Retina (tissue), 1 donor: ENCODE measurements at regions not wholly inside any gene's neighbourhood (a gene's known extent, or its start where the extent isn't known, plus 50 kb on each side); places are given as distances from the start of the nearest gene placed in this dataset.
"Not testable (repeated sequence)": the region's sequence is repeated elsewhere in the genome, so short reads cannot be mapped to it uniquely, and the experiment has no call there.

ENCODE experiments used
- DNase-seq: peaks from one replicate; pipeline ENCODE4 v3.0.0-alpha.2; 2016

GRCh38 chr7:80346704-80347103 is 165.2 kb downstream of the GNAT3 start:
- no peak for DNase-seq

DNA sequence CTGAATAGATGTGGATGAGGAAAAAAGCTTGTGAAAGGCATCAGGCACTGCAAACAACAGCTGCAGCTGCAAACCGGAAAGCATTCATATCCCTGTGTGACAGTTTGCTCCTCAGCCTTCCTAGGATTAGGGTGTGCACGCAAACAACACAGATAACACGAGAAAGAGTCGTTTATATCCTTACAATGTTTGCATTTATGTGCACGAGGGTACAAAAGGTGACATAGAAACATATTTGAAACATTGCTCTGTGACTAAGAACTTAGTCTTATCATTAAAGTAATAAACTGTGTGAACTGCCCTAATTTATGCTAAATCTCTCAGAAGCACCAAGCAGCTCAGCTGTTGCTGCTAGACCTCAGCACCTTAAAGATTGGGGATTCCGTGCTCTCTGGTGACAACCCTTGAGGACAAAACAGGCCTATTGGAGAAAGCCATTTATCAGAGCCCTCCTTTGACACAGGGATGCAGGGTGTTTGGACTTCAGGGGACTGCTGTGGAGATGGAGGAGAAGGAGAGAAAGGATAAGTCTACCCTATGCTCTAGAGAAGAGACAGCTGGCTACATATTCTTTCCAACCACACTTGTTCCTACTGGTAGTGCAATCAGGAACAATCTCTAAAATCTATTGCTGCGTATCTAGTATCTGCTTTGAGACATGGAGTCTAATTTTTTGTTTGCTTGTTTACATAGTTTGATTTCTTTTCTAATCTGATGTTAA is 176.2 kb downstream of the GNAT3 start:
- peak; percentile 7 for DNase-seq

DNA sequence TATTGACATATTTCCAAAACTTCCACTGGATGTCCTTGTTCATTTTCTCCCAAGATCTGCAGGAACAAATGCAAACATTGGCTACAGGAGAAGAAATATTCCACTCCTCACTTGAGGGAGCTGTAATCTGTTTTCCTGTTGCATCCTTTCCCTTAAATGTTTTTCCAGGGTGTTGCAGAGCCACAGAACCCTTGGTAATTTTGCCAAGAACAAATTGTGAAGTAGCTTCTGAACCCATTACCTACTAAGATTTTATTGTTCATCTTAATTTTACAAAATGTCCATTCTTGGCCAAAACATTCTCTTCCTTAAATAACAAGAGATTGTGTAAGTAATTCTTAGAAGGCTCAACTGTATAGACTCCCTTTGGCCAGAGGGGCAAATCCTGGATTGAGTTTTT is 177.0 kb downstream of the GNAT3 start:
- no peak for DNase-seq

DNA sequence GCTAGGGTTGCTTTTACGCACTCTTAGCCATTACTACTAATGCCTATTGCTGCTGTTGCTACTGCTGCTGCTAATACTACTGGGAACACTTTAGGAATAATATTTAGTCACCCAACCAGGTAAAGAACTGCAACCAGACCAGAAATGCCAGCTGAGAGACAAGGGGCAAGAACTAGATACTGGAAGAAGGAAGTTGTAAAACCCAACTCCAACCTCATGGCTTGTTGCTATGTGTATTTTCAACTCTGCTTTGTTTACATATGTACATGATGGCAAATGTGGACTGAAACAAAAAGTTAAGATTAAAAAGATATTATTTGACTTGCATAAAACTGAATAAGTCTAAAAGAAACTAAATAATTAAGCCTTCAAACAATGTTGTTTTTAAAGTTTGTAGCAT is 177.7 kb downstream of the GNAT3 start:
- DNase-seq: no peak

DNA sequence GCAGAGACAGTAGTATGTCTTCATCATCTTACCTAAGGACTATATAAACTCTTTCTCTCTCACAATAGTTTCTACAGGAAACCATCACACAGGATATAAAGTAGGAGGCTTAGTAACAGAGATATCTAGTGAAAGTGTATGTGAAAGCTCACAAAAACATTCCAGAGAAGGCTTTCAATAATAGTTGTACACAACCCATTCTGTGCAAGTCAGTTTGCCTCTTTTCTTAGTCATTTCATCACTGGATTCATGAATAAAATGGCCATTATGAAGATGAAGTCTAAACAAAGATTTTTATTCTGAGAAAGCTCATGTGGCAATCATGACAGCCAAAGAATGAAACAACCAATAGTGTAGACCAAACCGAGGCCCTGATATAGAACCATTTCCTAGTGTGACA is 178.8 kb downstream of the GNAT3 start:
- DNase-seq: no peak

GRCh38 chr7:80330434-80330833 is 181.4 kb downstream of the GNAT3 start:
- DNase-seq: no peak

DNA sequence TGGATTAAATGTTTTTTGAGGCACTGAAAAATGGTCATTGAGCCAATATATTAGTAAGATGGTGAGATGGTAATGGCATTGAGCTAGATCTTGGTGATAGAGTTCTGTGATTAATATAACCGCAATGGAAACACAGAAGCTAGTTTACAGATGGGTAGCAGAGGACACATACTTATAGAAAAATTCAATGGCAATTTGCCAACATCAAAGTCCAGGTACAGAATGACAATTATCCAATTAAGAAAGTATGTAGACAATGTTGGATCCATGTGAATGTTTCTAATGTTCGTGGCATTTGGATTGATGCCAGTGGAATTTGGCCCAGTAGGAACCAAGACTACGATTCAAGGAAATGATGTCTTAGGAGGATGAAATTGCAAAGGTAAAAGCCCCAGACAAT is 187.8 kb downstream of the GNAT3 start:
- DNase-seq: no peak

DNA sequence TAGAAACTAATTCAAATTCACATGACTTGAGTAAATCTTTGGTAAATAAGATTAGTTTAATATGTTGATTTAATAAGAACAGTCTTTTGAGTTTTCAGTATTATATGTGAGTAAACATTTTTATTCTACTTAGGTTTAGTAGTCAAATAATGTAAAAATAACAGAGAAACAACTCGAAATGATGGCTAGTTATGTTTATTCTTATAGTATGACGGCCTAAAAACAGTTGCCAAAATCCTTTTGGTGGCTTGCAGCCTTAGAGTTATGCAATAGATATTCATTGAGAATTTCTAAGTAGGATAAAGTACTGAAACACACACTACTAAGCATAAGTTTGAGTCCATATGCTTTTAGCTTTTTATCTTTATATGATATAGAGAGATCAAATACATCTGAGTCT is 184.8 kb downstream of the GNAI1 start:
- DNase-seq: no peak

GRCh38 chr7:80318081-80318480 is 183.4 kb downstream of the GNAI1 start:
- DNase-seq: no peak

DNA sequence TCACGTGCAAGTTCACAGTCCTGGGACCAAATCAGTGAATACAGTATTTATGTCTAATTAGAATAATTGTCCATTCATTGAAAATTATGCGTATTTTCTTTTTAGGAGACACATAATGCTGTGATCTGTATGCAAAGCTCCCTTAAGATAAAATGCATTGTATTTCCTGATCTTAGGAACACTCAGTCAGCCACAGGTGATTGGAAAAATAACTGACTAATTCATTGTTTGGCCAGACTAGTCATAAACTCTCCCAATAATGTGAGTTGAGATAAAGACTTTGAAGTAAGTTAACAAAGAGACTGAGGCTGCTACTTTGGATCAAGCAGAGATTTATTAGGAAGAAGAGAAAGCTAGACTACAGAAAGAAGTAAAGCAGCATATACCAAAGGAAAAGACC is 182.2 kb downstream of the GNAI1 start:
- DNase-seq: no peak

DNA sequence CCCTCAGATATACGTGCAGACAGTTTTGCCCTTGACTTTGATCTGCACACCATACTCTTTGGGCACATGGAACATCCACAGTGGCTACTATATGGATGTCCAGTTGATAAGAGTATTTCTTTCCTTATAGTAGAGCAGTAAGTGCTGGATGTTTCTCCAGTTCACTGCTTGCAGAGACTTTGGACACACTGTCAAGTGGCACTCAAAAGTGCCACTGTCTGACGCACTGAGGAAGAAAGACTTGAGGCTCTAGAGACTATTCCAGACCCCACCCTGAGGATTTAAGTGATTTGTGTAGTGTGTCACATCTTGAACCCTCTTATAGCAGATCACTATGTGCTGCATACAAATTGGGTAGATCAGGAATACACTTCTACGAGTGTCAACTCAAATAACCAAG is 179.1 kb downstream of the GNAI1 start:
- DNase-seq: no peak

DNA sequence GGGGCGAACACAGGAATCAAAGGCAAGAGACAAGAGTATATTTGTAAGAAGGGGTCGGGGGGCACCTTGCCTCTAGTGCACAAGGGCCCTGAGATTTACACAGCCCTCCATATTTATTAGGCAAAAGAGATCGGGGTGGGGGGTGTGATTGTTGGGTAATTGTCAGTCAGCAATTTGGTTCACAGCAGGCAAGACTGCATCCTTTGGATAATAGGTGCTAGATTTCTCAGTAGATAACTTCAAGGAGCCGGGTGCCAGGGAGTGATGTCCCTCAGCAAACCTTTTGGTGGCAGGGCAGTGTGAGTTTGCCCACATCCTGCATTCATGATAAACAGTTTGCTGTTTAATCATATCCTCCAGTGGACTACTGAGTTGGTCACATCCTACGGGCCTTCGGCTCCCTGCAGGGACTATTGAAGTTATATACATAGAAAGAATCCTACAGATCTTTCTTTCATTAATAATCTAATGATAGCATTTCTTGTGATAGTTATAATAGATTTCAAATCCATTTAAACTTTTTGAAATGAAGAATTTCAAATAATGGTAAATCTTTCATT is 178.5 kb downstream of the GNAI1 start:
- no peak for DNase-seq

GRCh38 chr7:80312139-80312661 is 177.6 kb downstream of the GNAI1 start:
- no peak for DNase-seq

DNA sequence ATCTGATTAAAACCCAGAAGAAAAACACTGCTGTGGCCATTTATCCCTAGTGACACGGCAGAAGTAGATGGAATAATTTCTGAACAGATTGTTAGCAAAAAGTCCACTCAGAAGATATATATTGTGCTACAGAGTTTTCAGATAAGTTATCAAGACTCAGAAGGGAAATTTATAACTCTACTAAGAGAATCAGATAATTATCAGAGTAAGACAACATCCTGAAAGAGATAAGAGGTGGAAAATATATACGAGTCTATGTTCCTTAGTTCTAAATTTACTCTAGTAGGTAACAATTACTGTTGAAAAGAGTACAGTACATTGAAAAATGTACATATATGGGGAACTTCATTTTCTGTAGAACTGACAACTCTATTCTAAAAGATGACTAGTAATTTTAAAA is 176.7 kb downstream of the GNAI1 start:
- no peak for DNase-seq

- no peak for DNase-seq
Measured at GRCh38 chr7:80309971-80310549, 175.4 kb downstream of the GNAI1 start.

DNA sequence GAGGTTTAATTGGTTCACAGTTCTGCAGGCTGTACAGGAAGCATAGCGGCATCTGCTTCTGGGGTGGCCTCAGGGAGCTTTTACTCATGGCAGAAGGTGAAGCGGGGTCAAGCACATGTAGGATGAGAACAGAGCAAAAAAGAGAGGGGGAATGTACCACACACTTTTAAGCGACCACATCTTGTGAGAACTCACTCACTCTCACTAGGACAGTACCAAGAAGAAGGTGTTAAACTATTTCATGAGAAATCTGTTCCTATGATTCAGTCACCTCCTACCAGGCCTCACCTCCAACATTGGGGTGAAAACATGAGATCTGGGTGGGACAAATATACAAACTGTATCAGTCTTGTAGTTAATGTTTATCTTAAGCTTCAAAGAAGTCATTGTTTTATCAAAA is 174.7 kb downstream of the GNAI1 start:
- no peak for DNase-seq

DNA sequence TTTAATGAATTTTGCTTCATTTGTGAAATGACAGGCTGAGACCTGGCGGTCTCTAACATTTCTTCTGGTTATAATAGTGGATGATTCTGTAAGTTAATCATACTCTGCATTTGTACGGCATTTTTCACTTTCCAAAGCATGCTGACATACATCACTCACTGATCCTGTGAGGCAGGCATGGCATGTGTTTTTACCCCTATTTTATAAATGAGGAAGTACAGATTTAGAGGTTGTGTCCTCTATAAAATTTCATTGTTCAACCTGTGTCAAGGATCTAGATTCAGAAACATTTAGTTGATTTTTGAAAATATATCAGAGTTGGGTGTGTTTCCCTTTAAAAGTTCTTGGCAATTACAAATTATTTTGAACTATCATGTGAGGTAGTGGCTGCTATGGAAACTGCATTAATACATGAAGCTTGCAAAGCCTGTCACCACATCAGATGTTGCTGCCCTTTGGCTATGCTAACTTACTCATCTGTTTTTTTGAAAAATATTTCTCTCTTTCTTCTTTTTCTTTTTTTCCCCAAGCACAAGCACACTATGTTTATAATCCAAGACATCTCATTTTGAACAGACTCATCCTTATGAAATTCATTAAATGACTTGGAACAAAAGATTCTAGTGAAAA is 172.7 kb downstream of the GNAI1 start:
- DNase-seq: no peak

GRCh38 chr7:80303315-80303714 is 168.7 kb downstream of the GNAI1 start:
- DNase-seq: no peak

DNA sequence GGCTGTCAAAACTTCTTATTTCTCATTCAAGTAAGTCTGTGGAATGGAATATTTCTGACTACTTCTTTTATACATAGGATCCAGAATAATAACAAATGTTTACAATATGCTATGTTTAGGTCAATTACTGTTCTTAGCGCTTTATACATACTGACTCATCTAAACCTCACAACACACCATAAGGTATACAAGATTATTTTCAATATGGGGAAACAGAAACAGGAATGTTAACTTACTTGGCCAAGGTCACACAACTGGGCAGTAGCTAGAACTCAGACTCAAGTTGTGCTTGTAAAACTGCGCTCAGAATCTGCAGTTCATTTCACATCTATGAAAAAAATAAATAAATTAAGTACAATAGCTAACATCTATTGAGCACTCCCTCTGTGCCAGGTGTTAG is 168.0 kb downstream of the GNAI1 start:
- no peak for DNase-seq

- no peak for DNase-seq
Measured at GRCh38 chr7:80302078-80302477, 167.4 kb downstream of the GNAI1 start.

DNA sequence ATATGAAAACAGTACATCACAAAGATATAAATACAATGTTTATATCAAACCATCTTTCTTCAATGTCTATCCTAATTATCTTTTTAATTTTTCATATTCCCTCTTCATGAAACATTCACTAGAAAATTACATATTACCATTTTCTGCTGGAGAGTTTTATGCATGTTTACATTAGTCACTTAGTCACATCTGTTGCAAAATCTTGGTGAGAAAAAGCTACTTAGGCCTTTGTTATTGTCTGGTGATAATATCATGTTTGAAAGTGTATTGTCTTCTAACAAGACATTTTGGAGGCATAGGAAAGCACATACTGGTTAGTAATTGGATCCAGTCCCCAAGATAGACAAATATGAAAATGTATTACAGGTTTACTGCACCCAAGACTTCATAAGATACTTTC is 163.6 kb downstream of the GNAI1 start:
- DNase-seq: no peak

- no peak for DNase-seq
Measured at GRCh38 chr7:80294346-80294745, 159.7 kb downstream of the GNAI1 start.

GRCh38 chr7:80292634-80293033 is 158.0 kb downstream of the GNAI1 start:
- DNase-seq: not testable (repeated sequence)
